Activated CD4-positive, alpha-beta T cell treated with anti-CD3 and anti-CD28 coated beads, Interleukin-2, amount 10 ng/mL, durations not matched to agents 24 days and 14 days (primary cell): ENCODE measurements at regions not wholly inside any gene's neighbourhood (a gene's known extent, or its start where the extent isn't known, plus 50 kb on each side); places are given as distances from the start of the nearest gene placed in this dataset.
"Not testable (repeated sequence)": the region's sequence is repeated elsewhere in the genome, so short reads cannot be mapped to it uniquely, and the experiment has no call there.

Experiments used
- DNase-seq: peaks from one replicate; pipeline ENCODE4 v3.0.0; 2022
- H3K27ac Mint-ChIP-seq: one replicate; pipeline ENCODE4 v1.8.0; 2022; ENCODE audit warnings: mild to moderate bottlenecking, mixed read lengths
- H3K27me3 Mint-ChIP-seq: one replicate; pipeline ENCODE4 v1.8.0; 2022; ENCODE audit warnings: mixed read lengths
- H3K36me3 Mint-ChIP-seq: one replicate; pipeline ENCODE4 v1.8.0; 2022; ENCODE audit warnings: low read depth, mild to moderate bottlenecking, mixed read lengths
- H3K4me1 Mint-ChIP-seq: one replicate; pipeline ENCODE4 v1.8.0; 2021; ENCODE audit warnings: mixed read lengths
- H3K4me3 Mint-ChIP-seq: one replicate; pipeline ENCODE4 v1.8.0; 2022; ENCODE audit warnings: mild to moderate bottlenecking, moderate library complexity, mixed read lengths
- H3K9me3 Mint-ChIP-seq: one replicate; pipeline ENCODE4 v1.8.0; 2021; ENCODE audit warnings: mixed read lengths
- intact Hi-C: fragments of 100-400 bp; cut with micrococcal nuclease; formaldehyde crosslinking; loops from one replicate; pipeline ENCODE4 v1.15.1; 2023

DNA sequence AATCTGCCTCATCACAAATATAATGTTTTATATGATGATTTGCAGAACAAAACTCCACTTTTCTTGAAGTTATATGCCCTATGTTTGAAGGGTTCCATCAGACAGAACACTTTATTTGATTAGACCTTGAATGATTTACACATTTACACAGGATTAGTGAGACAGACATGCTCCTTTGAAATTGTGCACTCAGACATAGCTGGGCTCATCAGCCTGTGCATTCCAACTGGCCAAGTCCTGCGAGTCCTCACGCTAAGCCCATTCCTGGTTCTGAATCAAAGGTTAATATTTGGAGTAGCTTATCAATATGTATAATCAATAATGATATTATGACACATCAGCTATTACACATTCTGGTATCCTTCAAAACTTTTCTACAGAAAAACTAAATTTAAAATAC lies 173.6 kb downstream of the MBL2 start:
- Mint-ChIP-seq H3K4me1 (no peaks in the 10 kb centered on the region), H3K27me3 (no peaks in the 10 kb centered on the region), H3K4me3 (no peak overlapping the region), H3K9me3 (no peaks in the 10 kb centered on the region), H3K36me3 (no peaks in the 10 kb centered on the region), H3K27ac (no peak overlapping the region)
- no peak for DNase-seq
- intact Hi-C loops = no loop called here

- H3K4me3 Mint-ChIP-seq = no peak overlapping the region
- no peak overlapping the region for H3K27ac Mint-ChIP-seq
- no peaks in the 10 kb centered on the region for H3K27me3 Mint-ChIP-seq
- no peak for DNase-seq
- no peaks in the 10 kb centered on the region for H3K4me1 Mint-ChIP-seq
- no peaks in the 10 kb centered on the region for H3K36me3 Mint-ChIP-seq
- intact Hi-C loops = no loop called here
- H3K9me3 Mint-ChIP-seq = no peaks in the 10 kb centered on the region
These were observed 172.9 kb downstream of the MBL2 start for GRCh38 chr10:52599551-52600200.

DNA sequence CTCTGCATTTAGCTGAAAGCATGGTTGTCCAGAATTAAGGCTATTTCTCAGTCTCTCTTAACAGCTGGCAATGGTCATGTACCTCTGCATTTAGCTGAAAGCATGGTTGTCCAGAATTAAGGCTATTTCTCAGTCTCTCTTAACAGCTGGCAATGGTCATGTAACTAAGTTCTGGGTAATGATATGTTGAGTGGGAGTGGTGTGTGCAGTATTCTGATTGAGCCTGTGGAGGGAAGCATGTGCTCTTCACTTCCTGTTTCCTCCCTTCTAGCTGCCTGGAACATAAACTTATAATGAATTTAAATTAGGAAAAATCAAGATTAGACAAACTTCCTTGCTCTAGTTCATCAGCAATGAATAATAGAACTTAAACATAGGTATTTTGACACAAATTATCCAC lies 168.5 kb downstream of the MBL2 start:
- H3K27ac Mint-ChIP-seq, DNase-seq, H3K4me1 Mint-ChIP-seq, intact Hi-C loops, H3K36me3 Mint-ChIP-seq, H3K27me3 Mint-ChIP-seq, H3K4me3 Mint-ChIP-seq, H3K9me3 Mint-ChIP-seq: not testable (repeated sequence)

- Mint-ChIP-seq H3K4me1 (no peaks in the 10 kb centered on the region), H3K27me3 (no peaks in the 10 kb centered on the region), H3K9me3 (peaks cover 3% of the 10 kb centered on the region), H3K4me3 (no peak overlapping the region), H3K36me3 (no peaks in the 10 kb centered on the region), H3K27ac (no peak overlapping the region)
- intact Hi-C loops = no loop called here
- DNase-seq = no peak
These were observed 163.5 kb downstream of the MBL2 start for GRCh38 chr10:52609071-52609470.

GRCh38 chr10:52609626-52610240 lies 162.9 kb downstream of the MBL2 start:
- intact Hi-C loops = no loop called here
- Mint-ChIP-seq H3K4me3 (no peak overlapping the region), H3K36me3 (no peaks in the 10 kb centered on the region), H3K4me1 (no peaks in the 10 kb centered on the region), H3K27me3 (no peaks in the 10 kb centered on the region), H3K27ac (no peak overlapping the region), H3K9me3 (peaks cover 3% of the 10 kb centered on the region)
- DNase-seq = no peak

- intact Hi-C loops = no loop called here
- Mint-ChIP-seq H3K4me1 (no peaks in the 10 kb centered on the region), H3K27me3 (no peaks in the 10 kb centered on the region), H3K9me3 (no peaks in the 10 kb centered on the region), H3K27ac (no peak overlapping the region), H3K36me3 (no peaks in the 10 kb centered on the region), H3K4me3 (no peak overlapping the region)
- DNase-seq = no peak
These were observed 157.3 kb downstream of the MBL2 start for GRCh38 chr10:52615331-52615730.

DNA sequence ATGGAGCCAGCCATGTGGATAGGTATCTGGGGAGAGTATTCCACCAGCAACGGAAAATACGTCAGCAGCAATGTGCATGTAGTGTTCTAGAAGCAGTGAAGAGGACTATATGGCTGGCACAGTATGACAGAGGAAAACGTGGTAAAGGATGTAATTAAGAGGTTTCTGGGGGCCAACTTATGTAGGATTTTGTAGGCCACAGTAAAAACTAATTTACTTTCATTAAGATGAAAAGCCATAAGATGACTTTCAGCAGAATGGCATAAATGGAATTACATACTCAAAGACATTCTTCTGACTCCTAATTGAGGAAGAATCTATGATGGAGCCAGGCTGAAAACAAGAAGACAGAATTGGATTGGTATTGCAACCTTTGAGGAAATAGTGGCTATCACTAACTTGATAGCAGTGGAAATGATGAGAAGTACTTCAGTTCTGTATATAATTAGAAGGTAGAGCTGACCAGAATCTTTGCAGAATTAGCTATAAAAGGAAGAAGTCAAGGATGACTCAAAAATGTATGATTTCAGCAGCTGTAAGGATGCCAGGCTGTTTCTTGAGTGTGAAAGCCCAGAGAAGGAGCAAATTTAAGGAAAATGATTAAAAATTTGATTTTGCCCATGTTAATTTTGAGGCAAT lies 156.7 kb downstream of the MBL2 start:
- no peaks in the 10 kb centered on the region for H3K4me1 Mint-ChIP-seq
- no peak for DNase-seq
- no peaks in the 10 kb centered on the region for H3K9me3 Mint-ChIP-seq
- no peaks in the 10 kb centered on the region for H3K27me3 Mint-ChIP-seq
- H3K27ac Mint-ChIP-seq = no peak overlapping the region
- H3K36me3 Mint-ChIP-seq = no peaks in the 10 kb centered on the region
- no peak overlapping the region for H3K4me3 Mint-ChIP-seq
- intact Hi-C loops = no loop called here

GRCh38 chr10:52616395-52616764 lies 156.2 kb downstream of the MBL2 start:
- DNase-seq = no peak
- Mint-ChIP-seq H3K4me1 (no peaks in the 10 kb centered on the region), H3K9me3 (no peaks in the 10 kb centered on the region), H3K27me3 (no peaks in the 10 kb centered on the region), H3K4me3 (no peak overlapping the region), H3K36me3 (no peaks in the 10 kb centered on the region), H3K27ac (no peak overlapping the region)
- intact Hi-C loops = no loop called here

- no peaks in the 10 kb centered on the region for H3K27me3 Mint-ChIP-seq
- H3K27ac Mint-ChIP-seq = no peak overlapping the region
- H3K36me3 Mint-ChIP-seq = no peaks in the 10 kb centered on the region
- intact Hi-C loops = no loop called here
- DNase-seq = no peak
- no peaks in the 10 kb centered on the region for H3K4me1 Mint-ChIP-seq
- no peaks in the 10 kb centered on the region for H3K9me3 Mint-ChIP-seq
- no peak overlapping the region for H3K4me3 Mint-ChIP-seq
These were observed 155.2 kb downstream of the MBL2 start for GRCh38 chr10:52617346-52617745.

- intact Hi-C loops = no loop called here
- H3K4me1 Mint-ChIP-seq = no peaks in the 10 kb centered on the region
- H3K27ac Mint-ChIP-seq = no peak overlapping the region
These were observed 153.5 kb downstream of the MBL2 start for GRCh38 chr10:52619052-52619451.

GRCh38 chr10:52621635-52622079 lies 150.9 kb downstream of the MBL2 start:
- no peak overlapping the region for H3K27ac Mint-ChIP-seq
- H3K27me3 Mint-ChIP-seq = no peaks in the 10 kb centered on the region
- DNase-seq = no peak
- no peaks in the 10 kb centered on the region for H3K9me3 Mint-ChIP-seq
- H3K4me3 Mint-ChIP-seq = no peak overlapping the region
- no peaks in the 10 kb centered on the region for H3K4me1 Mint-ChIP-seq
- intact Hi-C loops = no loop called here
- H3K36me3 Mint-ChIP-seq = no peaks in the 10 kb centered on the region

More at GRCh38 chr10:52619052-52619451, 153.5 kb downstream of the MBL2 start:
- no peaks in the 10 kb centered on the region for H3K9me3 Mint-ChIP-seq
- no peak overlapping the region for H3K4me3 Mint-ChIP-seq
- no peaks in the 10 kb centered on the region for H3K27me3 Mint-ChIP-seq
- no peak for DNase-seq
- H3K36me3 Mint-ChIP-seq = no peaks in the 10 kb centered on the region

- Mint-ChIP-seq H3K4me1 (no peaks in the 10 kb centered on the region), H3K9me3 (no peaks in the 10 kb centered on the region), H3K27me3 (no peaks in the 10 kb centered on the region), H3K4me3 (no peak overlapping the region), H3K27ac (no peak overlapping the region), H3K36me3 (no peaks in the 10 kb centered on the region)
- no peak for DNase-seq
- intact Hi-C loops = no loop called here
These were observed 148.8 kb downstream of the MBL2 start for GRCh38 chr10:52623761-52624160.

- Mint-ChIP-seq H3K36me3 (no peaks in the 10 kb centered on the region), H3K27me3 (no peaks in the 10 kb centered on the region), H3K9me3 (no peaks in the 10 kb centered on the region), H3K4me3 (no peak overlapping the region), H3K4me1 (no peaks in the 10 kb centered on the region), H3K27ac (no peak overlapping the region)
- no peak for DNase-seq
- intact Hi-C loops = no loop called here
These were observed 145.3 kb downstream of the MBL2 start for GRCh38 chr10:52627279-52627678.

DNA sequence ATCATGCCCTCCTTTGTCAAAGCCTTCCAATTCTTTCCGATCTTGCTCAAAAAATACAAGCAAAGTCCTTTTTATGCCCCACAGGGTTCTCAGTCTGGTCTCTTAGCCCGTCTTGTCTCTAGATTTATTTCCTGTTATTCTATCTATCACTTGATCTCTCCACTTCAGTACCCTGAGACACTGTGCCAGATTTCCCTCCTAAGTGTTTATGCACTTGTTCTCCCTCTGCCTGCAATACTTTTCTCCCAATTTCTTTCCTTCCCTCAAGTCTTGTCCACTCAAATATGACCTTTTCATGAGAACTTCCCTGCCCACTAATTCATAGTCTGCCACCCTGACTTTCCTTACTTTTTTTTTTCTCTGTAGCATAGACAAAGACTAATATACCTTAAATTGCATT lies 141.4 kb downstream of the MBL2 start:
- H3K27ac Mint-ChIP-seq = no peak overlapping the region
- no peak overlapping the region for H3K4me3 Mint-ChIP-seq
- DNase-seq = no peak
- H3K27me3 Mint-ChIP-seq = no peaks in the 10 kb centered on the region
- no peaks in the 10 kb centered on the region for H3K4me1 Mint-ChIP-seq
- intact Hi-C loops = no loop called here
- H3K36me3 Mint-ChIP-seq = no peaks in the 10 kb centered on the region
- no peaks in the 10 kb centered on the region for H3K9me3 Mint-ChIP-seq
